CD4-positive, alpha-beta T cell (primary cell): ENCODE measurements at regions not wholly inside any gene's neighbourhood (a gene's known extent, or its start where the extent isn't known, plus 50 kb on each side); places are given as distances from the start of the nearest gene placed in this dataset.
A peak's percentile ranks its signal among the peaks of the same experiment; 100 is the strongest.

Source experiments
- ATAC-seq: fragments of 200-7000 bp; cut with Tn5 transposase; one replicate; pipeline ENCODE4 v1.10.0; 2022; ENCODE audit warnings: mild to moderate bottlenecking; ENCODE audit not compliant: poor library complexity
- CTCF ChIA-PET: fragments of 350-600 bp; sonication (Branson Sonifier 250); formaldehyde crosslinking; loops from one replicate; lab custom pipeline; 2021; ENCODE audit warnings: antibody characterized with exemption, inconsistent platforms; lab: Charles Lee
- POLR2A ChIA-PET: fragments of 350-600 bp; sonication (Branson Sonifier 250); formaldehyde crosslinking; loops from one replicate; lab custom pipeline; 2021; ENCODE audit warnings: antibody characterized with exemption, inconsistent platforms; lab: Charles Lee
- DNase-seq, 14 experiments: peaks; one replicate each; pipeline ENCODE4 v3.0.0-alpha.2; 2013 to 2020; ENCODE audit warnings: mixed read lengths in 2 of 14
- H3K27ac ChIP-seq, 2 donors: one replicate each; pipeline versions ENCODE4 v1.5.1 to v1.7.0; 2013; ENCODE audit warnings: low read length in 2 of 2, low read depth in 1 of 2, mild to moderate bottlenecking in 1 of 2
- H3K27me3 ChIP-seq, 2 experiments: 1 replicate in 1 of 2; 2 replicates in 1 of 2; pipeline versions ENCODE4 v1.6.1 to v1.7.0; 2013; ENCODE audit warnings: low read length in 2 of 2, control low read depth in 1 of 2, mild to moderate bottlenecking in 1 of 2, moderate library complexity in 1 of 2; ENCODE audit not compliant: insufficient read depth in 2 of 2, control insufficient read depth in 1 of 2
- H3K36me3 ChIP-seq: one replicate; pipeline ENCODE4 v1.6.1; 2013; ENCODE audit warnings: low read length, control low read depth; ENCODE audit not compliant: insufficient read depth
- H3K4me1 ChIP-seq: one replicate; pipeline ENCODE4 v1.6.1; 2013; ENCODE audit warnings: low read length, control low read depth; ENCODE audit not compliant: insufficient read depth
- H3K4me3 ChIP-seq: one replicate; pipeline ENCODE4 v1.5.1; 2013; ENCODE audit warnings: mild to moderate bottlenecking, low read length, moderate library complexity
- H3K9me3 ChIP-seq, 2 experiments: 1 replicate in 1 of 2; 2 replicates in 1 of 2; pipeline versions ENCODE4 v1.6.1 to v1.7.0; 2013; ENCODE audit warnings: low read length in 2 of 2, mild to moderate bottlenecking in 2 of 2, control low read depth in 1 of 2, moderate library complexity in 1 of 2; ENCODE audit not compliant: control insufficient read depth in 1 of 2, insufficient read depth in 1 of 2
- H3K27ac Mint-ChIP-seq: one replicate; pipeline ENCODE4 v1.8.0; 2020; ENCODE audit warnings: mixed read lengths
- H3K27me3 Mint-ChIP-seq: one replicate; pipeline ENCODE4 v1.8.0; 2021; ENCODE audit warnings: mixed read lengths
- H3K36me3 Mint-ChIP-seq: one replicate; pipeline ENCODE4 v1.8.0; 2021; ENCODE audit warnings: low read depth, mixed read lengths
- H3K4me1 Mint-ChIP-seq: one replicate; pipeline ENCODE4 v1.8.0; 2021; ENCODE audit warnings: low read depth, mixed read lengths
- H3K4me3 Mint-ChIP-seq: one replicate; pipeline ENCODE4 v1.8.0; 2020; ENCODE audit warnings: mild to moderate bottlenecking, mixed read lengths
- H3K9me3 Mint-ChIP-seq: one replicate; pipeline ENCODE4 v1.8.0; 2020; ENCODE audit warnings: mixed read lengths
- intact Hi-C, 2 experiments: fragments of 100-400 bp; cut with DNase I in 1 of 2; cut with micrococcal nuclease in 1 of 2; formaldehyde crosslinking; loops; one replicate each; pipeline versions ENCODE4 v1.15.1 to v1.9.0; 2023 to 2025; cut with DNase I, micrococcal nuclease
- TF ChIP-seq, protein P1 (sequence below): fragments of 200-600 bp; IDR thresholded peaks from one replicate; pipeline ENCODE4 v1.8.0; 2022; ENCODE audit warnings: antibody characterized with exemption, mild to moderate bottlenecking

DNA sequence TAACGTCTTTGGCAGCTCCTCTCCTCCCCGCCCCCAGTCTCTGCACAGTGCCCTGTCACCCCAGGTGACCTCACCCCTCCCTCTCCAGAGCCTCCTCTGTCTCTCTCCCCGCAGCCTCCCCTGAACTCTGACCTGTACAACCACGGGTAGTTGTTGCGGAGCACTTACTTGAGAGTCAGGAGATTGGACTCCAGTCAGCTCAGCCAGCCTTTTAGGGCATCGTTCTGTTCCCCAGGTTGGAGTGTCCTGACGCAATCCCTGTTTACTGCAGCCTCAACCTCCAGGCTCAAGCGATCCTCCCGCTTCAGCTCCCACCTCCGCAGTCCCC is 177.7 kb downstream of the UACA start:
- ATAC-seq (peak; percentile 57), DNase-seq (peak in 6 of 14 experiments; percentile 3 to 33 (median 22))
- ChIA-PET CTCF (no interaction called here), POLR2A (interaction anchor here (0.6 to 1.5 kb wide), 6 partner anchors 9 to 1329 kb away, joined by 3 to 5 read pairs (median 4); partner anchors contain the start of gene TLE3)
- Histone ChIP-seq H3K36me3 (no peaks in the 10 kb centered on the region), H3K27ac (no peak overlapping the region), H3K27me3 (peaks cover 0 to 5% of the 10 kb centered on the region in 2 experiments), H3K4me3 (no peak overlapping the region), H3K9me3 (no peaks in the 10 kb centered on the region), H3K4me1 (peaks cover 15% of the 10 kb centered on the region)
- Mint-ChIP-seq H3K4me3 (peak overlapping the region; percentile 47), H3K27me3 (peaks cover 15% of the 10 kb centered on the region), H3K4me1 (peaks cover 21% of the 10 kb centered on the region), H3K27ac (no peak overlapping the region), H3K9me3 (no peaks in the 10 kb centered on the region), H3K36me3 (no peaks in the 10 kb centered on the region)
- intact Hi-C loops = loop anchor here (2.0 to 10.0 kb wide), 4 partner anchors 51 to 1011 kb away; no protein-coding TSS in a partner anchor
- TF ChIP-seq, protein P1, sequence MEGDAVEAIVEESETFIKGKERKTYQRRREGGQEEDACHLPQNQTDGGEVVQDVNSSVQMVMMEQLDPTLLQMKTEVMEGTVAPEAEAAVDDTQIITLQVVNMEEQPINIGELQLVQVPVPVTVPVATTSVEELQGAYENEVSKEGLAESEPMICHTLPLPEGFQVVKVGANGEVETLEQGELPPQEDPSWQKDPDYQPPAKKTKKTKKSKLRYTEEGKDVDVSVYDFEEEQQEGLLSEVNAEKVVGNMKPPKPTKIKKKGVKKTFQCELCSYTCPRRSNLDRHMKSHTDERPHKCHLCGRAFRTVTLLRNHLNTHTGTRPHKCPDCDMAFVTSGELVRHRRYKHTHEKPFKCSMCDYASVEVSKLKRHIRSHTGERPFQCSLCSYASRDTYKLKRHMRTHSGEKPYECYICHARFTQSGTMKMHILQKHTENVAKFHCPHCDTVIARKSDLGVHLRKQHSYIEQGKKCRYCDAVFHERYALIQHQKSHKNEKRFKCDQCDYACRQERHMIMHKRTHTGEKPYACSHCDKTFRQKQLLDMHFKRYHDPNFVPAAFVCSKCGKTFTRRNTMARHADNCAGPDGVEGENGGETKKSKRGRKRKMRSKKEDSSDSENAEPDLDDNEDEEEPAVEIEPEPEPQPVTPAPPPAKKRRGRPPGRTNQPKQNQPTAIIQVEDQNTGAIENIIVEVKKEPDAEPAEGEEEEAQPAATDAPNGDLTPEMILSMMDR = no peak

- H3K27ac ChIP-seq = no peak overlapping the region
- H3K27me3 ChIP-seq = peaks cover 0 to 5% of the 10 kb centered on the region in 2 experiments
- H3K4me3 ChIP-seq = no peak overlapping the region
- Mint-ChIP-seq H3K27ac (no peak overlapping the region), H3K4me1 (peaks cover 21% of the 10 kb centered on the region), H3K27me3 (peaks cover 15% of the 10 kb centered on the region), H3K9me3 (no peaks in the 10 kb centered on the region), H3K36me3 (no peaks in the 10 kb centered on the region), H3K4me3 (peak overlapping the region; percentile 68)
- DNase-seq (peak; percentile 24 to 73 (median 46)), ATAC-seq (peak; percentile 86)
- peaks cover 16% of the 10 kb centered on the region for H3K4me1 ChIP-seq
- TF ChIP-seq, protein P1 = peak; percentile 76
- H3K9me3 ChIP-seq = no peaks in the 10 kb centered on the region
- POLR2A ChIA-PET = interaction anchor here (0.6 to 1.5 kb wide), 6 partner anchors 9 to 1328 kb away, joined by 3 to 5 read pairs (median 4); partner anchors contain the start of gene TLE3
- CTCF ChIA-PET = no interaction called here
- no peaks in the 10 kb centered on the region for H3K36me3 ChIP-seq
- intact Hi-C loops = loop anchor here (2.0 to 10.0 kb wide), 7 partner anchors 50 to 1108 kb away; no protein-coding TSS in a partner anchor
Observed at GRCh38 chr15:70584838-70585706, 178.3 kb downstream of the UACA start.

- no peak overlapping the region for H3K27ac Mint-ChIP-seq
- ChIA-PET CTCF (no interaction called here), POLR2A (interaction anchor here (1.2 to 1.5 kb wide), 2 partner anchors 8 to 486 kb away, joined by 3 read pairs; partner anchors contain the start of gene TLE3)
- Histone ChIP-seq H3K4me3 (no peak overlapping the region), H3K27me3 (peaks cover 0 to 5% of the 10 kb centered on the region in 2 experiments), H3K27ac (no peak overlapping the region), H3K36me3 (no peaks in the 10 kb centered on the region), H3K4me1 (peaks cover 16% of the 10 kb centered on the region), H3K9me3 (no peaks in the 10 kb centered on the region)
- TF ChIP-seq, protein P1 = no peak
- H3K9me3 Mint-ChIP-seq = no peaks in the 10 kb centered on the region
- no peak for DNase-seq
- peaks cover 21% of the 10 kb centered on the region for H3K4me1 Mint-ChIP-seq
- intact Hi-C loops = loop anchor here (2.0 to 10.0 kb wide), 6 partner anchors 50 to 1107 kb away; no protein-coding TSS in a partner anchor
- peak overlapping the region; percentile 68 for H3K4me3 Mint-ChIP-seq
- H3K36me3 Mint-ChIP-seq = no peaks in the 10 kb centered on the region
- ATAC-seq = no peak
- H3K27me3 Mint-ChIP-seq = peaks cover 13% of the 10 kb centered on the region
Observed at GRCh38 chr15:70584441-70584837, 178.9 kb downstream of the UACA start.
